Inferior parietal cortex (tissue), 1 donor: ENCODE measurements at regions not wholly inside any gene's neighbourhood (a gene's known extent, or its start where the extent isn't known, plus 50 kb on each side); places are given as distances from the start of the nearest gene placed in this dataset.
A peak's percentile ranks its signal among the peaks of the same experiment; 100 is the strongest.

Source experiments
- DNase-seq: peaks from one replicate; pipeline ENCODE4 v3.0.0-alpha.2; 2016; ENCODE audit errors: extremely low spot score

- DNase-seq = no peak
Measured at GRCh38 chr1:5812295-5812694, 179.9 kb downstream of the NPHP4 start.

GRCh38 chr1:5811419-5811818 is 180.8 kb downstream of the NPHP4 start:
- DNase-seq = no peak

DNA sequence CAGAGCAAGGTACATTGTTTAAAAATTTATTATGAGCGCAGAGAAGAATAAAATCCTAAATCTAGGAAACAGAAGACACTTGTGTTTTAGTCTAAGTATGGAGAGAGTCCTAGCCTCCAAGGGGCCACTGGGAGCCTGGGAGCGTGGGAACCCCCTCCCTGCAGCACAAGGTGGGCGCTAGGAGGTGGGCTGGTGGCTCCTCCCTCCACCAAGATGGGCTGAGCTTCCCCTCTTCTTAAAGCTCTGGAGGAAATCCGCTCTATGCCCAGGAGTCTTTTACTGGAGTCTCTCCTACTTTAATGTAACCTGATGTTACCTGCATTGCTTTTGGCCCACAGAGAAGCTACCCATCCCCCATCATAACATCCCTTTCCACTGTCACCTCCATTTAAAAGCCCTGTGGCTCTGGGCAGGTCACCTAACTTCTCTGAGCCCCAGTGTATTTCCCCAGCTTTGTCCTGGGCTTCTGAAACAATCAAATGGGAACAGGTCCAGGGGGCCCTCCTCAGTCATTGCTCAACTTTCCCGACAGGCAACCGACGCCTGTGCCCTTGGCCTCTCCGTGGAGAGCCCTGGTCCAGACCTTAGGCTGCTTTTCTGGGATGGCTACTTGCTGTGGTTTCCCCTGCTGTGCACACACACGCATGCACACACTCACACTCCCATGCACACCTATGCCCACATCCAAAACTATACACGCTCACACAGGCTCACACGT is 181.5 kb downstream of the NPHP4 start:
- no peak for DNase-seq

DNA sequence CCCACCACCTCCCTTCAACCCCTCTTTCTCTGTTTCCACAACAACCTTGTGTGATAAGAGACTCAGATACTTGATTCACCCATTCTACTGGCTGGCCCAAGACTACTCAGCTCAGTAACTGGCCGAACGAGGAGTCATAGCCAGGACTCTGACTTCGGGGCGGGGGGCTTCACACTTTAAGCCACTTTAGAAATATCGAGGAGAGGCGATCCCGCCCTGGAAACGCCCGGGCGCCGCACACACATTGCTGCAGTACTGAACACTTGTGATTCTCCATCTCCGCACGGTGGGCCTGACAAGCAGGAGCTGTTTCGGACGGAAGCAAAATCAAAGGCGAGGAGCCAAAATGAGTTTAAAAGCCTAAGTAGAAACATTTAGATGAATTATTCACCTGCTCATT is 182.1 kb downstream of the NPHP4 start:
- DNase-seq = no peak

DNA sequence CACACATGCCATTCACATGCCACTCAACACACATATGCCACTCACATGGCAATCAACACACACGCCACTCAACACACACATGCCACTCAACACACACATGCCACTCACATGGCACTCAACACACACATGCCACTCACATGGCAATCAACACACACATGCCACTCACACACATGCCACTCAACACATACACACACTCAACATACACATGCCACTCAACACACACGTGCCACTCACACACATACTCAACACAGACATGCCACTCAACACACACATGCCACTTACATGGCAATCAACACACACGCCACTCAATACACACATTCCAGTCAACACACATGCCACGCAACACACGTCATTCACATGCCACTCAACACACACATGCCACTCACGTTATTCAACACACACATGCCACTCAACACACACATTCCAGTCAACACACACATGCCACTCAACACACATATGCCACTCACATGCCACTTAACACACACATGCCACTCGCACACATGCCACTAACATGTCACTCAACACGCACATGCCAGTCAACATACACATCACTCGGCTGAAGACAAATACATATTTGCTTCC is 182.9 kb downstream of the NPHP4 start:
- DNase-seq = no peak

- no peak for DNase-seq
Measured at GRCh38 chr1:5803851-5804250, 188.4 kb downstream of the NPHP4 start.

DNA sequence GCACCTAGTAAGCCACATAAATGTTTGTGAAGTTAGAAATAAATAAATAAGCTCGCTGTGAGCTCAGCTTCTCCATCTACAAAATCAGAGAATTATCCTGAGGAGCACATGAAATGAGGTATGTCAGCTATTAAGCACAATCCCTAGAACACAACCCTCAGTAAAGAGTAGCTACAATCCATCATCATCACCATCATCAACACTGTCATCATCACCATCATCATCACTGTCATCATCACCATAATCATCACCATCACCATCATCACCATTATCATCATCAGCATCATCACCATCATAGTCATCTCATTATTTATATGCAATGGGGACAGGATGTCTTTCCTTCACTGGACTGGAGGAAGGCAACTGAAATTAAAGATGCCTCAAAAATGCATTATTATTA is 189.6 kb downstream of the NPHP4 start:
- DNase-seq = no peak

DNA sequence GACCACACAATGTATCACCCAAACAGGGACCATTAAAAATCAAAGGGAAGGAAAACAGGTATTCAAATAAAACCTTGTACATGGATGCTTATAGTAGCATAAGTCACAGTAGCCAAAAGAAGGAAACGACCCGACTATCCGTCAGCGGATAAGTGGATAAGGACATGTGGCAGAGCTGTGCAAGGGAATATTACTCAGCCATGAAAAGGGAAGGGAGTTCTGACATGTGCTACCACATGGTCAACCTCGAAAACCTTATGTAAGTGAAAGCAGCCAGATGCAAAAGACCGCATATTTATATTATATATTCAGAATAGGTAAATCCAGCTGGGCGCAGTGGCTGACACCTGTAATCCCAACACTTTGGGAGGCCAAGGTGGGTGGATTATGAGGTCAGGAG is 193.3 kb downstream of the NPHP4 start:
- DNase-seq = no peak

DNA sequence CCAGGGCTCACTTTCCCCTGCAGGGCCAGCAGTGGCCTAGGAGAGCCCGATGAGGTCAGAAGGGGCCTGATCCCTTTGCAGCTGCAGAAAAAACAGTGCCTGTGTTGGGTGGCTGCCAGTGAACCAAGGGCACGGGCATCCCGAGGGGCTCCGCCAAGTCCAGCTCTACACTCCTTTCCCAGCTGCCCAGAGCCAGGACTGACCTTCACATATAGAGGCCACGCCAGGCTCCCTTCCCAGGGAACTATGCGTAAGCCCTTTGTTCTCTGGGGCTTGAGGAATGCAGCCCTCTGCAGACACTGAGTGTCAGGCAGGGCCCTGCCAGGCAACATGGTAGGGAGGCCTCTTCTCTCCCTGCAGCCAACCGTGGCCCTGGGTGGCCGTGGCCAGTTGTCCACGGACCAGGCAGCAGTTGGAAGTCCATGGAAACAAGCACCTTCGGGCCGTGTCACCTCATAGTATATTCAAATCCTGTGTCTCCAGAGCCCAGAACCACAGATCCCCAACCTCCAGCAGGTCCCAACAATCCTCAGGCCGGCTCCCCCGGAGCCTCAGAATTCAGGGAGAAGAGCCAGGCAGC is 194.0 kb downstream of the NPHP4 start:
- DNase-seq = no peak

- no peak for DNase-seq
Measured at GRCh38 chr1:5796028-5796427, 196.2 kb downstream of the NPHP4 start.

GRCh38 chr1:5794279-5794678 is 197.9 kb downstream of the NPHP4 start:
- DNase-seq = no peak

- no peak for DNase-seq
Measured at GRCh38 chr1:5793516-5793915, 198.7 kb downstream of the NPHP4 start.

GRCh38 chr1:5781079-5781478 is 211.1 kb downstream of the NPHP4 start:
- no peak for DNase-seq

- no peak for DNase-seq
Measured at GRCh38 chr1:5780324-5780716, 211.9 kb downstream of the NPHP4 start.

DNA sequence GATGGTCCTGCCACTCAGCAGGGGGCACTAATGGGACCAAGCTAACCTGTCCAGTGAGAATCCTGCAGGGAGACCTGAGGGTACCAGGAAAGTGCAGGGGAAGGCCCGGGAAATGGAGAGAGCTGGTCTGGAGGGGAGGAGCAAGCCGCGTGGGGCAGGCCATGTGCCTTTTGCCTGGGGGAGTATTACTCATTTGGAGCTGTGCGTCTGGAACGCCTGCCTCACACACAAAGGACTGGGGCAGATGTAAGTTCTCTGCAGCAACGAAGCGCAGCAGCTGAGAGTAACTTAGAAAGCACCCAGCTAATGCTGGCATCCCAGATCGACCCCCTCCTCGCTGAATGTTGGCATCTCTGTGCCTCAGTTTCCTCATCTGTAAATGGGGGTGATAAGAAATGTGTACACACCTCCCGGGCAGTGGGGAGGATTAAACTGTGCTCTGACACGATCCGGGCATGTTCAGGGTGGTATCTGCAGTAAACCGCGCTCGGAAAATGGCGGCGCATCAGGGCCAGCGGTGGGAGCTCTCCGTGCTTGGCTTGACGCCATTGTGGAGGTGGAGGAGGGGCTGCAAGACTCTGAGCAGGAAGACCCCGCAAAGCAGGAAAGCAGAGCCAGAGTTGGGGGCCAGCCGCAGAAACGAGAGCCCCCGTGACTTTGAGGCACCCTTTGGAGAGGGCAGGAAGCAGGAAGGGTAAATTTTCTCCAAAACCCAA is 212.5 kb downstream of the NPHP4 start:
- no peak for DNase-seq

GRCh38 chr1:5776035-5776550 is 216.1 kb downstream of the NPHP4 start:
- no peak for DNase-seq

GRCh38 chr1:5774019-5774418 is 218.2 kb downstream of the NPHP4 start:
- DNase-seq = no peak

GRCh38 chr1:5771788-5772187 is 220.4 kb downstream of the NPHP4 start:
- no peak for DNase-seq

DNA sequence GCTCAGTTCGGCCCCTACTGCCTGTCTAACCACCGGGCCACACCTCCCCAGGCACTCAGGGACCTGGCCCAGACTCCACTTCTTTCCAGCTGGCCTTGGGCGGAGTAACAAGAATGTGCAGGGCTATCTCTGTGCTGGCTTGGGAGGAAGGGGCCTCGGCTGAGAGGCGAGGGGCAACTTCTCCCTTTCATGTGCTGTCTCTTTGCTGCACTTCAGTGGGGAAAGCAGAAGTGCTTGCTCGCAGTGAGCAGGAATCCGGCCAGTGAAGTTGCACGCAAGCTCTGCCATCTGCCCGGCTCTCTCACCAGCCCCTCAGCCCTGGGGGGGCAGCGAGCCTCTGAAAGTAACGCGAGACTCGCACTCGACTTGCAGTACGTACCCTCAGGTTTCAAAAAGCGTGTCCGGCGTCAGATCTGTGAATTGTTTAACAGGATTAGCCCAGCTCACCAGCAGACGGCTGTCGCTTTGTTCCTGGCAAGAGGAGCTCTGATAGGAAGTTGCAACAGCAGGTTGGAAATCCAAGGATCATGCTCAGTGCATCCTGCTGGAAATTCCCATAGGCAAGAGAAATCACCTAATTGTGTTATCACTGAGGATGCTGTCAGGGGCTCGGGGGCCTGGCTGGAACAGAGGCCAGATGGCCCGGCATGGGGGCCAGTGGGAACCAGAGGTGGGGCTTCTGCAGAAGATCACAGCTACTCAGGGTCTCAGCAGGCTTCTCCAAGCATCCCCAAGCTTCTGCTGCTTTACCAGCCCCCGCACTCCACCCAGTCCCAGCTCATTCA is 221.1 kb downstream of the NPHP4 start:
- DNase-seq = peak; percentile 50

DNA sequence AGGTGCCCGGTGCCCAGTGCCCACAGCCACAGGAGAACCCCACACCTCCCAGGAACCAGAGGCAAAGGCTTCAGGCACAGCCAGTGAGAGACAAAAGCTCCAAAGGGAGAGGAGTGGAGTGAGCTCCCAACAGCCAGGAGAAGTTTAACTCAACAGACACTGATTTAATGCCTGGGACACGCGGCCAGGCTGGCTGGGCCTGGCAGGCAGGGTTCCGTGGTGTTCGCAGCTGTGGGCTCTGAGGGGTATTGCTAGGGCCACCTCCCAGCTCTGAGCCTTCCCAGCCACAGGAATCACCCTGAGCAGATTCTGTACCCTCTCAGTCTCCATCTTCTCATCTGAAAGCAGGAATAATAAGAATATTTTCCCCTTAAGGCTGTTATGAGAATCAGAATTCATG is 222.5 kb downstream of the NPHP4 start:
- DNase-seq = no peak

DNA sequence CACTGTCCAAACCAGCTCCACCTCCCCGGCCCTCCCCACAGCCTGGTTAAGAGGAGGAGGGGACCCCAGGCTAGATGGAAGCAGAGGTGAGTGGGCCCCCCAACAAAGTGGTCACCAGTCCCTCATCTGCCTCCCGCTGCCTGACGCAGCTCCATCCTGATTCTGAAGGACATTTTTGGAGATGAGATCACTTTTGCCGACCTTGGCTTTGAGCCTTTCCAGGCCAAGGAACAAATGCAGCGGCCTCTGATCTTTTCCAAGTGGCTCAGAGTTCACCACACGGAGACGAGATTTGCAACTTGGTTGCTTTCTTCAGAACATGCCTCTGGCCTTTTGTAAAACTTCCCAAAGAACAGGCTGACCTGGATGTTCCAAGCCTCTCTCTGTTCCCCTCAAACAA is 223.1 kb downstream of the NPHP4 start:
- DNase-seq = no peak

GRCh38 chr1:5768014-5768413 is 224.2 kb downstream of the NPHP4 start:
- DNase-seq = no peak
